Endothelial cell of umbilical vein (primary cell): ENCODE measurements at regions not wholly inside any gene's neighbourhood (a gene's known extent, or its start where the extent isn't known, plus 50 kb on each side); places are given as distances from the start of the nearest gene placed in this dataset.

Experiments used
- EZH2 ChIP-seq: IDR thresholded peaks from 2 replicates; pipeline ENCODE4 v1.6.1; 2012; ENCODE audit warnings: borderline replicate concordance, low read depth, mild to moderate bottlenecking, moderate library complexity, low read length, inconsistent platforms; ENCODE audit not compliant: severe bottlenecking
- POLR2AphosphoS5 ChIP-seq: IDR thresholded peaks from 2 replicates; pipeline ENCODE4 v1.6.1; 2012; ENCODE audit warnings: low read depth, mild to moderate bottlenecking, control low read depth, low read length, moderate library complexity; ENCODE audit not compliant: insufficient read depth
- TF ChIP-seq, protein P1 (sequence below), 2 donors: IDR thresholded peaks; 1 replicate in 1 of 2; 2 replicates in 1 of 2; pipeline ENCODE4 v1.5.1; 2011; ENCODE audit warnings: low read length in 2 of 2, mild to moderate bottlenecking in 2 of 2, moderate library complexity in 2 of 2, control low read depth in 1 of 2, inconsistent platforms in 1 of 2, low read depth in 1 of 2; ENCODE audit not compliant: insufficient read depth in 1 of 2; ENCODE audit errors: extremely low read depth in 1 of 2

DNA sequence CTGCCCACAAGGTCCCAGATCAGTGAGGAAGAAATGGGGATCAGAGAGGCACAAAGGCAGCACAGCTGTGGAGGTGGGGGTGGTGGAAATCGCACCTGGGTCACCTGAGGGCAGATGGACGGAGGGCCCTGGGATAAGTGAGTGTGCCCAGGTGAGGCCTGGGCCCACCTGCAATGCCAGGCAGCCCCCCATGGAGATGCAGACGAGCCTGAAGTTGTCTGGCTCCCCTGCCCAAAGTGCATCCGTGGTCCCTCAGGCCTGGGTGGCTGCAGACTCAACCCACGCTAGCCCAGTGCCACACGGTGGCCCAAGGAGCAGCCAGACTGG is 84.9 kb downstream of the NCOR2 start:
- TF ChIP-seq, protein P1, sequence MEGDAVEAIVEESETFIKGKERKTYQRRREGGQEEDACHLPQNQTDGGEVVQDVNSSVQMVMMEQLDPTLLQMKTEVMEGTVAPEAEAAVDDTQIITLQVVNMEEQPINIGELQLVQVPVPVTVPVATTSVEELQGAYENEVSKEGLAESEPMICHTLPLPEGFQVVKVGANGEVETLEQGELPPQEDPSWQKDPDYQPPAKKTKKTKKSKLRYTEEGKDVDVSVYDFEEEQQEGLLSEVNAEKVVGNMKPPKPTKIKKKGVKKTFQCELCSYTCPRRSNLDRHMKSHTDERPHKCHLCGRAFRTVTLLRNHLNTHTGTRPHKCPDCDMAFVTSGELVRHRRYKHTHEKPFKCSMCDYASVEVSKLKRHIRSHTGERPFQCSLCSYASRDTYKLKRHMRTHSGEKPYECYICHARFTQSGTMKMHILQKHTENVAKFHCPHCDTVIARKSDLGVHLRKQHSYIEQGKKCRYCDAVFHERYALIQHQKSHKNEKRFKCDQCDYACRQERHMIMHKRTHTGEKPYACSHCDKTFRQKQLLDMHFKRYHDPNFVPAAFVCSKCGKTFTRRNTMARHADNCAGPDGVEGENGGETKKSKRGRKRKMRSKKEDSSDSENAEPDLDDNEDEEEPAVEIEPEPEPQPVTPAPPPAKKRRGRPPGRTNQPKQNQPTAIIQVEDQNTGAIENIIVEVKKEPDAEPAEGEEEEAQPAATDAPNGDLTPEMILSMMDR (IDR thresholded peaks at IDR 0.05; ENCODE audit: extremely low read depth in 1 of 2, insufficient read depth in 1 of 2, low read depth in 1 of 2, low read length in 2 of 2): no peak
- no peak for TF ChIP-seq EZH2
- TF ChIP-seq POLR2AphosphoS5: no peak
